Astrocyte (in vitro differentiated cells and primary cell): ENCODE measurements at regions not wholly inside any gene's neighbourhood (a gene's known extent, or its start where the extent isn't known, plus 50 kb on each side); places are given as distances from the start of the nearest gene placed in this dataset.

Experiments used
- DNase-seq: peaks from one replicate; pipeline ENCODE4 v3.0.0-alpha.2; 2010; ENCODE audit warnings: low read depth
- FAIRE-seq: peaks from 2 replicates; lab custom pipeline; 2011; peaks lifted over from hg19 to GRCh38; lab: Jason Lieb, UNC
- H2AFZ ChIP-seq: 2 replicates; pipeline ENCODE4 v1.6.0; 2012; ENCODE audit warnings: low read depth, low read length, inconsistent platforms
- H3K27ac ChIP-seq: 2 replicates; pipeline ENCODE4 v1.5.1; 2011; ENCODE audit warnings: low read depth, low read length, inconsistent platforms
- H3K27me3 ChIP-seq: 2 replicates; pipeline ENCODE4 v1.6.0; 2011; ENCODE audit warnings: low read length, inconsistent platforms; ENCODE audit not compliant: insufficient read depth
- H3K36me3 ChIP-seq: 2 replicates; pipeline ENCODE4 v1.5.1; 2011; ENCODE audit warnings: low read length, inconsistent platforms; ENCODE audit not compliant: insufficient read depth
- H3K4me1 ChIP-seq: 2 replicates; pipeline ENCODE4 v1.5.1; 2011; ENCODE audit warnings: low read length, inconsistent platforms; ENCODE audit not compliant: insufficient read depth
- H3K4me2 ChIP-seq: 2 replicates; pipeline ENCODE4 v1.6.0; 2012; ENCODE audit warnings: low read length, inconsistent platforms
- H3K4me3 ChIP-seq: 2 replicates; pipeline ENCODE4 v1.5.1; 2011; ENCODE audit warnings: low read depth, mild to moderate bottlenecking, low read length, inconsistent platforms; ENCODE audit not compliant: insufficient read depth
- H3K79me2 ChIP-seq: 2 replicates; pipeline ENCODE4 v1.6.0; 2012; ENCODE audit warnings: mild to moderate bottlenecking, low read length, inconsistent platforms; ENCODE audit not compliant: insufficient read depth
- H3K9ac ChIP-seq: 2 replicates; pipeline ENCODE4 v1.6.0; 2012; ENCODE audit warnings: mild to moderate bottlenecking, low read length, inconsistent platforms
- H3K9me3 ChIP-seq: 2 replicates; pipeline ENCODE4 v1.5.1; 2012; ENCODE audit warnings: low read depth, mild to moderate bottlenecking, low read length, inconsistent platforms; ENCODE audit not compliant: insufficient read depth
- H4K20me1 ChIP-seq: 2 replicates; pipeline ENCODE4 v1.6.0; 2012; ENCODE audit warnings: low read length, inconsistent platforms; ENCODE audit not compliant: insufficient read depth
- H3K27ac Mint-ChIP-seq: one replicate; pipeline ENCODE4 v1.8.0; 2021; ENCODE audit warnings: mild to moderate bottlenecking, mixed read lengths; ENCODE audit not compliant: unreplicated experiment
- H3K27me3 Mint-ChIP-seq: one replicate; pipeline ENCODE4 v1.8.0; 2021; ENCODE audit warnings: low read depth, mixed read lengths; ENCODE audit not compliant: unreplicated experiment
- H3K36me3 Mint-ChIP-seq: one replicate; pipeline ENCODE4 v1.8.0; 2021; ENCODE audit warnings: low read depth, mixed read lengths; ENCODE audit not compliant: unreplicated experiment
- H3K4me1 Mint-ChIP-seq: one replicate; pipeline ENCODE4 v1.8.0; 2021; ENCODE audit warnings: low read depth, mixed read lengths; ENCODE audit not compliant: unreplicated experiment
- H3K4me3 Mint-ChIP-seq: one replicate; pipeline ENCODE4 v1.8.0; 2021; ENCODE audit warnings: mild to moderate bottlenecking, moderate library complexity, mixed read lengths; ENCODE audit not compliant: unreplicated experiment
- H3K9me3 Mint-ChIP-seq: one replicate; pipeline ENCODE4 v1.8.0; 2021; ENCODE audit warnings: mild to moderate bottlenecking, mixed read lengths; ENCODE audit not compliant: unreplicated experiment
- EZH2 ChIP-seq: IDR thresholded peaks from 2 replicates; pipeline ENCODE4 v1.6.1; 2012; ENCODE audit warnings: mild to moderate bottlenecking, low read length, inconsistent platforms; ENCODE audit not compliant: insufficient read depth
- TF ChIP-seq, protein P1 (sequence below): IDR thresholded peaks from 2 replicates; pipeline ENCODE4 v1.5.1; 2011; ENCODE audit warnings: low read depth, mild to moderate bottlenecking, inconsistent platforms, low read length, moderate library complexity; ENCODE audit not compliant: insufficient read depth

DNA sequence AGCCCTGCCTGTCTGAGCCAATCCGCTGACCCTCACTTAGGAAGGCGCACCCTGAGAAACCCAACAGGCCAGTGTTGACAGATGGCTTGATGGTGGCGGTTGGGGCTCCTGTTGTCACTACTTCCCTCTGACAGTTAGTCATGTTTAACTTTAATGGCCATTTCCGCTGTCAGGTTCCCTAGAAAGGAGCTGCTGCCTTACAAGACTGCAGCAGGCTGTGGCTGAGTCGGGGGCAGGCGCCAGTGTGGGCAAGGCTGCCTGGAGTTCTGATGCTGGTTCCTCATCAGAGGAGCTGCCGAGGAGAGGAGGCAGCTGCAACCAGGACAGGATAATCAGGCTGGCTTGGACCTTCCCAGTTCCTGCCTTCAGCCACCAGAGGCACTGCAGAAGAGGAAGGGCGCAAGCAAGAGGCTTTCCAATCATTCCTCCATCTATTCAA is 223.2 kb upstream of the DYNLRB2 start:
- no peak overlapping the region for H2AFZ ChIP-seq
- no peaks in the 10 kb centered on the region for H3K27me3 Mint-ChIP-seq

DNA sequence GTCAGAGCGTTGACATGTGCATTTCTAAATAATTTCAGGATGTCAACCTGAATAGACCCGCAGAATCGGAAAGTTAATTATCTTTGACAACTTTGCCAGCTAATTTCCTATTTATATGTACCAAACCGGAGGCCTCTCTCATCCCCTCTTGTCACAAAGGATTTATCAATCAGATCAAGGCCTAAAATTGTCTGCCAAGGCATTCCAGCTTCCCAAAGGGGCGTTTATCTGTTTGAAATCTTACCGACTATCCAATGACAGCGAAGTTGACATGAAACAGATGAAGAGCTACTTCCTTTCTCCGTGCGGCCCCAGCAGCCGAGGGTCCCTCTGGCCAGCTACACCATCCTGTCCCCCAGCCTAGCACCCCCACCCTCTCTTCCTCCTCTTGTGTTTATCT is 223.7 kb upstream of the DYNLRB2 start:
- Histone ChIP-seq H3K4me2 (no peak overlapping the region), H3K27ac (no peak overlapping the region), H3K9ac (no peak overlapping the region), H2AFZ (no peak overlapping the region), H3K4me3 (no peak overlapping the region), H3K27me3 (no peaks in the 10 kb centered on the region), H3K9me3 (no peaks in the 10 kb centered on the region), H3K36me3 (no peaks in the 10 kb centered on the region), H3K4me1 (no peaks in the 10 kb centered on the region), H4K20me1 (no peaks in the 10 kb centered on the region), H3K79me2 (no peaks in the 10 kb centered on the region)
- Mint-ChIP-seq H3K4me1 (peaks cover 3% of the 10 kb centered on the region), H3K36me3 (no peaks in the 10 kb centered on the region), H3K4me3 (no peak overlapping the region), H3K9me3 (no peaks in the 10 kb centered on the region), H3K27me3 (no peaks in the 10 kb centered on the region), H3K27ac (no peak overlapping the region)
- DNase-seq (no peak), FAIRE-seq (no peak)
- TF ChIP-seq, protein P1, sequence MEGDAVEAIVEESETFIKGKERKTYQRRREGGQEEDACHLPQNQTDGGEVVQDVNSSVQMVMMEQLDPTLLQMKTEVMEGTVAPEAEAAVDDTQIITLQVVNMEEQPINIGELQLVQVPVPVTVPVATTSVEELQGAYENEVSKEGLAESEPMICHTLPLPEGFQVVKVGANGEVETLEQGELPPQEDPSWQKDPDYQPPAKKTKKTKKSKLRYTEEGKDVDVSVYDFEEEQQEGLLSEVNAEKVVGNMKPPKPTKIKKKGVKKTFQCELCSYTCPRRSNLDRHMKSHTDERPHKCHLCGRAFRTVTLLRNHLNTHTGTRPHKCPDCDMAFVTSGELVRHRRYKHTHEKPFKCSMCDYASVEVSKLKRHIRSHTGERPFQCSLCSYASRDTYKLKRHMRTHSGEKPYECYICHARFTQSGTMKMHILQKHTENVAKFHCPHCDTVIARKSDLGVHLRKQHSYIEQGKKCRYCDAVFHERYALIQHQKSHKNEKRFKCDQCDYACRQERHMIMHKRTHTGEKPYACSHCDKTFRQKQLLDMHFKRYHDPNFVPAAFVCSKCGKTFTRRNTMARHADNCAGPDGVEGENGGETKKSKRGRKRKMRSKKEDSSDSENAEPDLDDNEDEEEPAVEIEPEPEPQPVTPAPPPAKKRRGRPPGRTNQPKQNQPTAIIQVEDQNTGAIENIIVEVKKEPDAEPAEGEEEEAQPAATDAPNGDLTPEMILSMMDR, result no peak

More for the DNA sequence above, 223.2 kb upstream of the DYNLRB2 start:
- no peak for DNase-seq
- Histone ChIP-seq H4K20me1 (no peaks in the 10 kb centered on the region), H3K27me3 (no peaks in the 10 kb centered on the region), H3K9ac (no peak overlapping the region), H3K27ac (no peak overlapping the region), H3K4me3 (no peak overlapping the region), H3K36me3 (no peaks in the 10 kb centered on the region), H3K79me2 (no peaks in the 10 kb centered on the region), H3K9me3 (no peaks in the 10 kb centered on the region), H3K4me1 (no peaks in the 10 kb centered on the region), H3K4me2 (no peak overlapping the region)
- H3K27ac Mint-ChIP-seq, result no peak overlapping the region
- no peaks in the 10 kb centered on the region for H3K9me3 Mint-ChIP-seq
- TF ChIP-seq EZH2, result no peak
- no peaks in the 10 kb centered on the region for H3K36me3 Mint-ChIP-seq
- H3K4me1 Mint-ChIP-seq, result peaks cover 3% of the 10 kb centered on the region
- H3K4me3 Mint-ChIP-seq, result no peak overlapping the region
- no peak for FAIRE-seq

DNA sequence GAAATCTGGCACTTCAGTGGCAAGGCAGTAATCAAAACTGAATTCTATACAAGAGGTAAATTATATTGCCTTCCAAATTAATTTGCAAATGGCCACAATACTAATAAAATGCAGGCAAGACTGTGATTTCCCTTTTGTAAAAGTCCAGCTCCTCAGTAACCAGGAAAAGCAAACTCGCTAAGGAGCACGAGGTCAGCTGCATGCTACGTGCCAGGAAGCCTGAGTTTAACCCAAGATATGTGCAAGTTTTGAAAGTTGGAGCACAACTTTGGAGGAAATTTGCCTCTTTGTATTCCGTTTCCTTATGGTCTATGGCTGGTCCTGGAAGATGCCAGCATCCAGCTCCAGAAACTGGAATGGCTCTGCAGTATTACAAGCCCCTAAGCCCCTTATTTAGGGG is 226.8 kb upstream of the DYNLRB2 start:
- H3K36me3 Mint-ChIP-seq, result no peaks in the 10 kb centered on the region
- Histone ChIP-seq H2AFZ (no peak overlapping the region), H3K4me3 (no peak overlapping the region), H3K9me3 (no peaks in the 10 kb centered on the region), H3K27me3 (no peaks in the 10 kb centered on the region), H3K4me2 (no peak overlapping the region), H4K20me1 (no peaks in the 10 kb centered on the region), H3K79me2 (no peaks in the 10 kb centered on the region), H3K36me3 (no peaks in the 10 kb centered on the region), H3K9ac (no peak overlapping the region), H3K4me1 (no peaks in the 10 kb centered on the region), H3K27ac (no peak overlapping the region)
- DNase-seq (no peak), FAIRE-seq (no peak)
- H3K9me3 Mint-ChIP-seq, result peaks cover 2% of the 10 kb centered on the region
- H3K4me1 Mint-ChIP-seq, result peaks cover 5% of the 10 kb centered on the region
- no peaks in the 10 kb centered on the region for H3K27me3 Mint-ChIP-seq
- no peak overlapping the region for H3K27ac Mint-ChIP-seq
- no peak overlapping the region for H3K4me3 Mint-ChIP-seq
- no peak for TF ChIP-seq EZH2
